ENCODE measurements at regions not wholly inside any gene's neighbourhood (a gene's known extent, or its start where the extent isn't known, plus 50 kb on each side); places are given as distances from the start of the nearest gene placed in this dataset.

DNA sequence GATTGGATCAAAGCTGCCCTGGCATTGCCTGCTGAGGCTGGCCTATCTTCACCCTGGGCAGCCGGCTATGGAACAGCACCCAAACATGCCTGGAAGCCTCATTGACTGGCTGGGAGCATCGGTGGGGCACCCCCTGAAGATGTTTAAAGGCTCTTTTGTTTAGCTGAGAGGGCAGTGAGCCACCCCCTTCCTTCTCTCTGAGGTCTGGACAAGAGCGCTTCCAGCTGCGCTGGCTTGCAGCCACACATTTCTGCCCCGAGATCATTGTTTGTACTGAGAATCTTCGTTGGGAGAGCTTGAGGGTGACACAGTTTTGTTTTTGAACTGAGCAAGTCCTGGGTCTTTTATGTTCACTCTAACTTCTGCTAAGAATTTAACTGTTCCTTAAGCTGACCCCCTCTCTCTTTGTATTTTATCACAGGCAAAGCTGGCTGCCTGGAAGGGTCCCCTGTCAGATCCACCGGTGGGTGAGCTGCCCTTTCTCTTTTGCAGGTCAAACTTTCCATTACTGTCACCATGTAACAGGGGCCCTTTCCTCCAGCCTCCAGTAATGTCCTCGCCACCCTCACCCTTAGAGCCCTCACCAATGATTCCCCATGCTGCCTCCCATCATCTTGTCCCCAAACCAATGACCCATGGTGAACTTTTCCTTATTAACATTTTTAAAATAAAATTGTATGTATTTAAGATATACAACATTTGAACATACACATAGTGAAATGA, 212.2 kb downstream of the KIF26A start:
- H3K9me3 ChIP-seq, result peaks cover 0 to 7% (median 0%) of the 10 kb centered on the region in 4 donors
- H3K4me1 ChIP-seq, result no peaks in the 10 kb centered on the region
- H3K27me3 ChIP-seq, result peaks cover 0 to 28% (median 0%) of the 10 kb centered on the region in 3 donors
- H3K27ac ChIP-seq, result no peak overlapping the region
- H3K4me3 ChIP-seq, result no peak overlapping the region
- intact Hi-C loops (cut with DNase I; ENCODE audit: low total_unique reads), result no loop called here
- TF ChIP-seq CTCF (IDR thresholded peaks at IDR 0.05) (no peak), EP300 (IDR thresholded peaks at IDR 0.05) (no peak), POLR2AphosphoS5 (IDR thresholded peaks at IDR 0.05) (no peak), POLR2A (IDR thresholded peaks at IDR 0.05) (no peak)
- H3K36me3 ChIP-seq, result no peaks in the 10 kb centered on the region
- DNase-seq, result peak; percentile 19 to 83
- 33 to 51% (median 40%) methylated on average over 8 of the region's 8 CpGs for WGBS, 5 donors

- no peak overlapping the region for H3K27ac ChIP-seq
- H3K27me3 ChIP-seq, result peaks cover 0 to 19% (median 0%) of the 10 kb centered on the region in 3 donors
- no peak overlapping the region for H3K4me3 ChIP-seq
- intact Hi-C loops (cut with DNase I; ENCODE audit: low total_unique reads), result no loop called here
- 93 to 97% (median 96%) methylated on average over 11 of the region's 11 CpGs for WGBS, 5 donors
- no peaks in the 10 kb centered on the region for H3K36me3 ChIP-seq
- H3K9me3 ChIP-seq, result peaks cover 0 to 7% (median 0%) of the 10 kb centered on the region in 4 donors
- DNase-seq, result no peak
- H3K4me1 ChIP-seq, result no peaks in the 10 kb centered on the region
- no peak for TF ChIP-seq POLR2A (IDR thresholded peaks at IDR 0.05)
- no peak for TF ChIP-seq EP300 (IDR thresholded peaks at IDR 0.05)
- no peak for TF ChIP-seq POLR2AphosphoS5 (IDR thresholded peaks at IDR 0.05)
- TF ChIP-seq CTCF (IDR thresholded peaks at IDR 0.05), result no peak
Observed at GRCh38 chr14:104351849-104352492, 213.6 kb downstream of the KIF26A start.

- intact Hi-C loops (cut with DNase I; ENCODE audit: low total_unique reads), result no loop called here
- peak in 1 of 2 donors; percentile 14 for DNase-seq
- H3K4me1 ChIP-seq, result no peaks in the 10 kb centered on the region
- no peaks in the 10 kb centered on the region for H3K36me3 ChIP-seq
- H3K4me3 ChIP-seq, result no peak overlapping the region
- no peak overlapping the region for H3K27ac ChIP-seq
- peaks cover 0 to 7% (median 0%) of the 10 kb centered on the region in 4 donors for H3K9me3 ChIP-seq
- no peak for TF ChIP-seq POLR2A (IDR thresholded peaks at IDR 0.05)
- TF ChIP-seq POLR2AphosphoS5 (IDR thresholded peaks at IDR 0.05), result no peak
- no peak for TF ChIP-seq EP300 (IDR thresholded peaks at IDR 0.05)
- no peak for TF ChIP-seq CTCF (IDR thresholded peaks at IDR 0.05)
- 92 to 96% (median 95%) methylated on average over 12 to 13 of the region's 13 CpGs for WGBS, 5 donors
- peaks cover 0 to 19% (median 0%) of the 10 kb centered on the region in 3 donors for H3K27me3 ChIP-seq
Observed at GRCh38 chr14:104352493-104353220, 214.3 kb downstream of the KIF26A start.

DNA sequence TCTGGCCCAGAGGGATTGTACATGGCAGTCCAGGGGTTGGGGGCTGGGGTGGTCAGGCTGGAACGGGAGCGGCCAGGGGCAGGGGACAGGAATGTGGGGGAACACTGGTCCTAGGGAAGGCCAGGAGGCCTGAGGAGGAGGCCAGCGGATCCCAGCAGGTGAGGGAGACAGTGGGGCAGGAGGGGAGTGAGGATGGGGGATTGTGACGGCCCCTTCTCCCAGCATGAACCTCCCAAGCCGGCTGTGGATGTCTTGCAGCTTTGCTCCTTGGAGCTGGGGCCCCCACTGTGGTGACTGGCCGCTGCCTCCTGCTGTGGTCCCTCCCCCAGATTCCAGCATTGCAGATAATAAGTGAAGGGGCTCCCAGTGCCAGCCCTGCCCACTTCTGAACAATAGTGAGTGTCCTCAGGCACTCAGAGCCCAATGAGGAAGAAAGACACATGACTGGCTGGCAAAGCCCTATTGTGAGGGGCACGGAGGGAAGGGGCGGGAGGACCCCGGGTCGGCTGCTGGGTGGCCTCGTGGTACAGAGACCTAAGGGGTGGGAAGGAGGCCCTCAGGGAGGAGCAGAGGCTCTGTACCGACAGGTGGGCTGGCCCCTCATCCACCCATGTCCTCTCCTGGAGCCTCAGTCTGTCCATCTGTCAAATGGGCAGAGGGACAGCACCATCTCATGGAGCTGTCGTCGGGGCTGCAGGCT, 215.0 kb downstream of the KIF26A start:
- Histone ChIP-seq H3K36me3 (no peaks in the 10 kb centered on the region), H3K4me3 (no peak overlapping the region), H3K4me1 (no peaks in the 10 kb centered on the region), H3K27ac (no peak overlapping the region), H3K9me3 (peaks cover 0 to 7% (median 0%) of the 10 kb centered on the region in 4 donors), H3K27me3 (peaks cover 0 to 19% (median 0%) of the 10 kb centered on the region in 3 donors)
- TF ChIP-seq POLR2A (IDR thresholded peaks at IDR 0.05) (no peak), POLR2AphosphoS5 (IDR thresholded peaks at IDR 0.05) (no peak), CTCF (IDR thresholded peaks at IDR 0.05) (no peak), EP300 (IDR thresholded peaks at IDR 0.05) (no peak)
- intact Hi-C loops (cut with DNase I; ENCODE audit: low total_unique reads), result no loop called here
- DNase-seq, result peak in 1 of 2 donors; percentile 16
- 80 to 83% (median 81%) methylated on average over 12 to 14 of the region's 14 CpGs for WGBS, 5 donors
